HG03196 (cell line): ENCODE measurements at regions not wholly inside any gene's neighbourhood (a gene's known extent, or its start where the extent isn't known, plus 50 kb on each side); places are given as distances from the start of the nearest gene placed in this dataset.

Experiments used
- ATAC-seq: cut with Tn5 transposase; IDR thresholded peaks from one replicate; pipeline ENCODE4 v1.9.1; 2021; ENCODE audit not compliant: unreplicated experiment

DNA sequence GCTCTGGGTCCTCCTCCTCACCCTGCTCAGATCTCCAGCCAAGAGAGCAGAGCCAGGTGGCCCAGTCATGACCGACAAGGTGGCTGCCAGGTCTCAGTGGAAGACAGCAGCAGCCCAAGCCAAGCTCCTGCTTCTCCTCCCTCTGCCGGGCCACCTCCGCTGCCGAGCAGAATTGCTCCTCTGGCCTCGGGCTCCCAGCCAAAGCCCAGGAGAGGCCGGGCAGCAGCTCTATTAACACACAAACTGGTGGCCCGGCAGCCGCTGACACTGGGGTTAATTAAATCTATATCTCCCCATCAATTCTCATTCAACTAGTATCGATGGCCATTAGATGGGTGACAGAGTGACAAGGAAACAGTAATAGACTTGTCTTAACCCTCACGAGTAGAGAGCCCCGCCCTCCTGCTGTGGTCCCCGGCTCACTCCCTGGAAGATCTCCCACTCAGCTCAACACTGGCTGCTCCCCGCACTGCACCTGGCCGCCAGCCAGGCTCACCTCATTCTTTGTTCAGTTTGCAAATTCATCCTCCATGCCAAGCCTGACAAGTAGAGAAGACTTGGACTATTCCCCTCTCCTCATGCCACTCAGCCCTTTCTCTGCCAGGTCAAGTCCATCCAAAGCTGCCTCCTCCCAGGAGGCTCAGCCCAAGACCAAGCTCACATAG lies 74.1 kb upstream of the UNC5B start:
- no peak for ATAC-seq

DNA sequence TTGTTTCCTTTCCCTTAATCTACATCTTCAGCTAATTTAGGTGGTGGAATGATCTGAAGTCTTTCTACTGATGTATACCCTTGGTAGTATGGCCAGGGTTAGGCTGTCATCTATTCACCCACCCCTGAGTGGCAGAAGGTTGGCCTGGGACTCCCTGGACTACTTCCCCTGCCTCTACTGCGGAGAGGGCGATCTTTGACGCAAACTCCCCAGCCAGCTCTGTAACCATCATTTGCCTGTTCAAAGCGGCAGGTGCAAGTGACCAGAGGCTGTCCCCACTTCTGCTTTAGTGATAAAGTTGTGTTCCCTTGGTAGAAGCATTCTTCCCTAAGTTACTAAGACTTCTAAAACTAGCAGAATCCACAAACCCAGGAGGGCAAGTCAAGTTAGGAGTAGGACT lies 70.8 kb upstream of the UNC5B start:
- ATAC-seq = no peak

DNA sequence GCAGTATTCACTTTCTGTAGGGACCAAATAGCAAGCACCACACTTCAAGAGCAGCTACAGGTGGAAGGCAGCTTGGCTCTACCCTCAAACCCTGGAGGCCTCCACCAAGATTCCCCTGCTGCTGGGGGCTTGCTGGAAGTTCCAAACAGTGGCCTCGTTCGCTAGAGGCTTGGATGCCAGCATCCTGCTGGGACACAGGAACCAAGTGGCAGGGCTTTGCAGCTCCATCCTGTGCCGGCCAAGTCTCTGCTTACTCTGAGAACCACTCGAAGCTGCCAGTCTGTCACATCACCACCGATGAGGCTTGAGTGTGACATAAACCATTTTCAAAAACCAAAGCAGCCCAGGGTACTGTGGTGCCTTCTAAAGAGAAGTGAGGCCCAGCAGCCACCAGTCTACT lies 69.2 kb upstream of the UNC5B start:
- ATAC-seq = no peak

DNA sequence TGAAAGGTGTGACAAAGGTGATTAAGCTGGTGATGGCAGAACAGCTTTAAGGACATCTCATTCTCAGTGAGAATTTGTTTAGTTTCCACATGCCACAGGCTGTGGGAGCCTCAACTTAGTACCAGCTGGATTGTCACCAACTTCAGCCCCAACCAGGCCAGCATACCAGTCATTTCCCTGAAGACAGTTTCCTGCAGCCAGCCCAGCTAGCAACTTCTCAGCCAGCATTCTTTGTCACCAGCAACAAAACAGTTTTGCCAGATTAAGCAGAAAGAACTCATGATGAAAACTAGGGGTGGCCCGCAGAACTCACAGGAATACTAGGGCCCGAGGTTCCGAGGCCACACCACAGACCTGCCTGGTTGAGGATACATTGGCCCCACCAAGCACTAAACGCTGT lies 68.8 kb upstream of the UNC5B start:
- no peak for ATAC-seq

DNA sequence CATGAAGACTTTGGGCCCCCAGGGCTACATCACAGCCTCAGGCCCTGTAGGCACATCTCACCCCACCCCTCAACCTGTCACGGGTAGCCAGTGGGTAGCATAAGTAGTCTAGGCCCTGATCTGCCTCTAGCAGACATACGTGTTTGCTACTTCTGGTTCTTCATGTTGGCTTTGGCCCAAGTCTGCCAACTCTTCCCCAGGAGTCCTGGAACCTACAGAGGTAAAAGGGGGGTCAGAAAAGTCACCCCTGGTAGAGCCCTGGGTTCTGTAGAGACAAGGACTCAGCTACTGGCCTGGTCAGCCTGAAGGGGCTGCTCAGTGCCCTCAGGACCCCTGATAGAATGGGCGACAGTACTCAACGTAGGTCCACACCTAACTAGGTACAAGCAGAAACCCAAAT lies 67.5 kb upstream of the UNC5B start:
- ATAC-seq = no peak

DNA sequence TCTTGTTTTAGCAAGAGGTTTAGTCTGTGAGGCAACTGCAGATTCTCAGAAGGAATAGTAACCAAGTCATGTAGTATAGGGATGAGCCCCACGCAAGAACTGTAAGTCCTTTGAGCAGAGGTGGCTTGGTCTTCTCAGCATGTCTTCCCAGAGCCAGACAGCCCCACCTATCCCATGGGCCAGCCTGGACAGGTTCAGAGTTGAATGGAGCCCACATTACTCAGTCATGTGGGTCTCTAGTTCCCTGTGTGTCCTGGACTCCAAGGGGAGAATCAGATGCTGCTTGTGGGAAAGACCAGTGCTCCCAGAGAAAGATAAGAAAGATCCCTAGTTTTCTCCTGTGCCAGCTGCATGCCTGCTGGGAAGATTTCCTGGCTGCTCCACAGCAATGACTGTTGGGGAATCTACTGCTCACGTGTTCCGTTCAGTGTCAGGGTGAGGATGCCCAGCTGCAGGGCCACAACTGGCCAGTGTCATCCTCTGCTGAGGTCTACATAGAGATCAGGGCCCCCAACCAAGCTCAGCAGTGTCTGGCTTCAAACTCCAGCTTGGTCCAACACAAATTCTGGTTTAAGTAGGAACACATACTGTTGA lies 66.9 kb upstream of the UNC5B start:
- ATAC-seq = no peak

DNA sequence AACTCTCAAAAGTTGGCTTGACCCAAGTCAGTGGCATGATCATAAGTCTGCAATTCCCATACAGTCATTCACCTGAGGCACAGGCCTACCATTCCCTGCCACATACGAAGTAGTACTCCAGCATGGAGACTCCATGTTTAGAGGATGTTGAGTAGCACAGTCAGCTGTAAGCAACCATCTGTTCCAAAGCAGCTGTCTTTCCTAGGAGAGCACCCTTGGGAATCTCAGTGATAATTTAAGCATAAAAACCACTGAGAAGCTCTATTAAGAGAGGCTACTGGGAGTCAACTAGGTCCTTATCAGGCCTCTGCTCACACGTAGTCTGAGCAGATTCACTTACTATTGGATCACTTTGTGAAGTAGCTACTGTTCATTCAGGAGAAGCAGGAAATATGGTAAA lies 61.6 kb upstream of the UNC5B start:
- no peak for ATAC-seq

DNA sequence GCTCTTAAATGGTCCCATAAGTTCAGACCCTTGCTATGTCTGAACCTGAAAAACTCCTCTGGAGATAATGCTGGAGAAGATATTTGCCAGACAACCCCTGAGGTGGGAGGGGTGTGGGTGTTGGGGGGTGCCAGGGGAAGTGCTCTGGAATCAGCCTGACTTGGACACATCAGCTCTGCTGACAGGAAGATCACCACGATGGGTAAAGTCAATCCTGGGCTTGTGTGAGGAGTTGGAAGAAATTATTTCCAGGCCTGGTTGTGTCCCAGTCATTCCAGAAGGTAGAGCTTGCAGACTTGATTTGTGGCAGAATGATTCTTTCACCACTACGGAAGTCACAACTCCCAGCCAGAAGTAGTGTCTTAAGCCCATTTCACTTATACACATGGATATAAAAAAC lies 60.3 kb upstream of the UNC5B start:
- ATAC-seq = no peak

DNA sequence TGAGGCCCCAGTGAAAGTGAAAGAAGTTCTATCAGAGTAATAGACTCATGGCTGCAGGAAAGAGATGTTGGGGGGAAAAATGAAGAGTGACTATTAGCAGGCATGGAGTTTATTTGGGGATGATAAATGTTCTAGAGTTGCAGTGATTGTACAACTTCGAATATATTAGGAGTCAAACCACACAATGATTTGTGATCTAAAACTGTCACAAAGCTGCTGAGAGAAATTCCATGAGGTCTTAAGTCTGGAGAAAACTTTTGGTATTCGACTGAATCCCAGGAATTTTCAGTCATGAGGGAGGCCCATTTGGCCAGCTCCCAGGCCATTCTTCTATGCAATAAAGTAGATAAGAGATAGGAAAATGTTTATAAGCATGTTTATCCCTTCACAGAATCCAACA lies 55.9 kb upstream of the UNC5B start:
- no peak for ATAC-seq

DNA sequence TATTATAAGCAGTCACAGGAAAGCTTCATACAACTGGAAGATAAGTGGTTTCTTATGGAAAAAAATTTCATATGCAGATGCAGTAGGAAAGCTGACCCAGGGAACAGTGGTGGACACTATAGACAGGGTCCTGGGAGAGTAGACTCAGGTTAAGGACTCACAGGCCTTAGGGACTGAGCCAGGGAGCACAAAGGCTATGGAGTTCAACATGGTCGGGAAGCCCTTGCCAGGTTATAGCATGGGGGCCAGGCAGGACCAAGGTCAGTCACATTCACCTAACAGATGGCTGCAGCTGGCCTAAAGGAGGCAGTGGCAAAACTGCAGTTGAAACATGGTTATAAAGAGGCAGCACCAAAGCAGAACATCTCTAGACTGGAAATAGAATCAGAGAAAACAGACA lies 54.9 kb upstream of the UNC5B start:
- ATAC-seq = no peak

DNA sequence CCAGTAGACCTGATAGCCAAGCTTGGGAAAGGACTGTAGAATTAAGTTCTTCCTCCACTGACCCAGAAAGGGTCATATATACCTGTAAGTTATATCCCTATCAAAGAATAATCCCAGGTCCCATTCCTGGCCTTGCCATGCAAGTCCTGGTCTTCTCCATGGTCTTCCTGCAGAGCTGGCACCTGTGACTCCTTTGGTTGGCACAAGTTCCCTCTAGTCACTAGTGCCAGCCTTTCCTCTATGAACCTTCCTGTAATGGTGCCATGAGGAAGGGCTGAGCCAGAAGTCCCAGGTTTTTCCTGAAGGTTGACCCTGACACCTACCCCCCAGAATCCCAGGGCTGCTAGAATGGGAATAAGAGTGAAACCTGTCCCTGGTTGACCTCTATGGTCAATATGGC lies 54.1 kb upstream of the UNC5B start:
- ATAC-seq = no peak

DNA sequence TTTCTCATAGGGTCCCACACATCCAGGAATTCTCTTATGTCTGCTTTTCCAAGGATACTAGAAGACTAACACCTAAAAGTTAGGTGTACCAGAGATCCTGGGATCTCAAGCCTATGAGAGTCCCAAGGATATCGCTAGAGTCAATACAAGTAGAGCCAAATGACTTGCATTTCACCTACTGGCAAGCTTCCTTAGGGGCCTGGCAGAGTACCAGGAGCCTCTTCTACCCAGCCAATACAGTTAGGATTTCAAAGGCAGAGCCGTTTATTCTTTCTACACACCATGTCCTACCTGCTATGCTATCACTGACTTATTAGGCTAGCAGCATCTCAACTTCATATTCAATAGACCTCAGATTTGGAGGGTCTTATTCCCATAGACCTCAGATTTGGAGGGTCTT lies 53.5 kb upstream of the UNC5B start:
- no peak for ATAC-seq

DNA sequence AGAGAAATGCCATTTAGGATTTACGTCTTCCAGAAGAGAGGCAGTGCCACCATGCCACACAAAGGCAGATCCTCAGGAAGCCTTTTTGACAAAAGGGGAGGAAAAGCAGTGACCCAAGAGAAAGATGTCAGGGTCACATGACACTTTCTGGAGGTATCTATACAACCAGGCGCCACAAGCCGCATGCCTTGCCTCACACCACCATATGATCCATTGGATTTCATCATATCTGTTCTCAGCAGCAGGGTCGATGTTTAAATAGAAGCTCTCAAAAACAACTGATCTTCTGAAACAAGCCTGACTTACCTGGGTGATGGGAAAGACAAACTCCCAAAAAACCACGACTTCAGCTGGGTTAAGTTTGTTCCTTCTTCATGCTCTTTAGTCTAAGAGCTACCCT lies 52.5 kb upstream of the UNC5B start:
- ATAC-seq = no peak

DNA sequence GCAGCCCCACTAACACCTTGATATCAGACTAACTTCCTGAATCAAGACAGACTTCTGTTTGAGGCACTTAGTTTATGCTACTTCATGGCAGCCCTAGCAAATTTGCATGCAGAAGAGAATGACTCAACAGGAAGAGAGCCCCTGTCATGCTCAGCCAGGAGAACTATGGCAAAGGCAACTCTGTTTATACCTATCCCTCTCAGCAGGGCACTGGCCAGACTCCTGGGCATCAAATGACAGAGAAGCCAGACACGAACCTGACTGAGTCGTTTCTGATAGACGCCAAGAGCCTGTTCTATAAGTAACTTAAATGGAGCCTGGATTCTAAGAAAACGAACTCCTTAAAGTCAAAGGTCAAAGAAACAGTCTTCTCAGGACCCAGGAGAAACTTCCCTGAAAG lies 50.9 kb upstream of the UNC5B start:
- ATAC-seq = no peak
